Activated effector memory CD4-positive, alpha-beta T cell treated with anti-CD3 and anti-CD28 coated beads, Interleukin-2, amount 50 U/mL, for 16 hours (primary cell): ENCODE measurements at regions not wholly inside any gene's neighbourhood (a gene's known extent, or its start where the extent isn't known, plus 50 kb on each side); places are given as distances from the start of the nearest gene placed in this dataset.

Experiments
- DNase-seq: peaks from one replicate; pipeline ENCODE4 v3.0.0-alpha.2; 2020

DNA sequence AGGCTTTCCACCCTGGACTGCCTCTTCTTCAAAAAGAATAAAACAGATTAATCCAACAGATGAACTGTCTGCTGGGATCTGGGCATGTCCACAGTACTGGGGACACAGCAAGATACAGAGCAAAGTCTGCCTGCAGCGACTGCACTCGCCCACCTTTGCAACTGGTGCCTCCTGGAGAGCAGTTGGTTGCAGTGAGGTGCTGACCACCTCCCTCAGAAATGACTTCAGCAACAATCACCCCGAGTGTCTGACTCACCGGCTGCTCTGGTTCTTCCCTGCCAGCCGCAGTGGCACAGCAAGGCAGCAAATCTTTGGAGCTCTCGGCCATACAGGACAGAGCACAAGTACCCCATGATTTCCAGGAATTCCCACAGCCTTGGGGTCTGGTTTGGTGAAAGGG is 179.7 kb downstream of the ANAPC1 start:
- no peak for DNase-seq

DNA sequence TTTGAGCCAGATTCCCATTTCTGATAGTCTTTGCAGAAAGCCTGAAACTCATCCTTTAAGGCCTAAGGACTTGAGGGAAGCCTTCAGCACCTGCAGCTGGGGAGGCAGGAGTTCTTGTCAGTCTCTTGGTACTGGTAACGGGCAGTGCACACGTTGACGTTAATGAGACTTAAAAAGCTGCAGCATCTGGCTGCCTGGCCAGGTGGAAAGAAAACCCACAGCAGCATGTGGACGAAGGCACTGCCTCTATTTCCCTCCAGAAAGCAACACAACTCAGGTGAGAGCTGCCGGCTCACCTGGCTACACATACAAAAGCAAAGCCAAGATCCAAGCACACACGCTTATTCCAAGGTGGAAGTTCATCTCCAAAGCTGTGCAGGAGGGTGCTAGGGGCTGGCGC is 178.8 kb downstream of the ANAPC1 start:
- no peak for DNase-seq

DNA sequence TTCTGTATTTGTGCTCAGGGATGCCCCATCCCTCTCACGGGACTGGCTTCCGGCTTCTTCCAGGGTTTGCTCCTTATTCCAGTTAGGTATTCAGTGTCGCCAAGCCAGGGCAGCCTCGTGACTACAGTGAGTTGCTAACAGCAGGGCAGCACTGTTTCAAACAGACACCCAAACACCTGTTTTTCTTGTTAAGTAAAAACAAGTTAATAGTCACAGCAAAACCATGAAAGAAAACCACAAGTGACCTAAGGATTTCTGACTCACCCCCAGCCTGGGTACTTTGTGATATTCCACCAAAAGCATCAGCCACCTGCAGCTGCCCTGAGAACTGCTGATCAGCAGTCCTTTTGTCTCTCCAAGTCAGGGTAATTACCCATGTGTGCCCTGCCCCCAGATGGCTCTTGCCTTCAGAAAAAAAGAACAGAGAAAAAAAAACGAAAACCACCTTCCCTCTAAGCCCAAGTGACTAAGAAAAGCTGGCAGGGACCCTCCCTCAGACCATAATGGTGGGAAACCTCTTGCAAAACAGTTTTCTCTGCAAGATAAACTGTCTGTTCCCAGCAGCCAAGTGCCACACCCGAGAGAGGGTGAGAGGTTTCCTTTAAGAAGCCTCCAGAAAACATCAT is 178.2 kb downstream of the ANAPC1 start:
- DNase-seq: peak; percentile 77

DNA sequence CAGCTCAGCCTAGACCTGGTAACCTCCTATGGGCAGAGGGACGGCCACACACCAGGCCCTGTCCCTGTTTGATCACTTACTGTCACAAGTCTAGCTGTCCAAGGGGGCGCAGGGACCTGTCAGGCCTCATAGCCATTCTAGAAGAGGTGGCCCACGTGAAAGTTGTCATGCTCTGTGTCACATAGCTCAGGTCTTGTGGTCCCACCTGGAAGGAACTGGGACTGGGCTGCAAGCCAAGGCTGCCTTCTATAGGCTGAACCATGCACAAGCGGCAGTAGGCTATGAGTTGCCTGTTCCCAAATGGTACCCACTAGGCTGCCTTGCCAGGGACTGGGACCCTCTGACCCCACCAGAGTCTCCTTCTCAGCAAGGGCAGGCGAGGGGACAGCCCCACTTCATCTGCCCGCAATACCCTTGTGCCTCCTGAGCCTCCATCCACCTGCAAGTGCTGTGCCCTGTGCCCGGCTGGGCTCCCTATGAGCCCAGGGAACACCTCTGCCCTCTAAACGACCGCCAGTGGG is 177.5 kb downstream of the ANAPC1 start:
- DNase-seq: no peak

DNA sequence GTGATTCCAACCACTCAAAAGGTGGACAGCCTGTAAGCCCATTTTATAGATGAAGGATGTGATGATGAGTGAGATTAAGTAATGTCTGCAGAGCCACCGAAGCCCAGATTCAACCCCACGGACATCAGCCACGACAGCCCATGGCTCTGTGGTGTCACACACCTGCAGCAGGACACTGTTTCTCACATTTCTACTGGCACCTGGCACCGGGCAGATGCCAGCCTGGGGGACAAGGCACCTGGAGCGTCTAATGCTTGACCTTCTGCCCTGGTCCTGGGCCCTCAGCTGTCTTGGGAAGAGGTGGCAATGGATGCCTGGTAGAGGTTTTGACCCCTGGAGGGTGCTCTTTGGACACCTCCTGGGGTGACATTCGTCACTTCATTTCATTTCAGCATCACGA is 176.3 kb downstream of the ANAPC1 start:
- no peak for DNase-seq

DNA sequence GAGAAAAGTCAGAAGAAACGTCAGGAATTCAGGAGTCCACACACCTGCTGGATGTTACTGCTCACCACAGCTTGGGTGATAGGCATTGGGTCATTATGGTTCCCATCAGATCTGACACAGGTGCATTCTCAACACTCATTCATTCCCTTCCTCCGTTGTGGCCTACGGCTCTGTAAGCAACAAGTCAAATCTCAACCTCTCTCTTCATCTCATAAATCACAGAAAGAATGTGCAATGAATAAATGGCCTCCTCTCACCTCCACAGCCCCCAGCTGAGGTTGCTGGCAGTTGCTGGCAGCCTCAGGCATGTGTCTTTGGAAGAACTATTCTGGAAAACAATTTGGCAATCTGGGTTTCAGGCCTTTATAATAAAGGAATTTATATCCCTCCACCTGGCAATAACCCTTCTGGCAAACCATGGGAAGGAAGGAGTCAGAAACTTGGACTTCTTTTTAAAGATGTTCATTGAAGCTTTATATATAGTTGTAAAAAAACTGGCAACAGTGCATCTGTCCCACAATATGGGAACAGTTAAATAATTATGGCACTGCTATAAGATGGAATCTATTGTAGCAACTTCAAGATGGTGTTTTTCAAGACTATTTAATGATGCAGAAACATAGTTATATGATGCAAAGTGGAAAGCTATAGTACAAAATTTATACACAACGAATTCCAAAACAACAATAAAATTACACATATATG is 175.4 kb downstream of the ANAPC1 start:
- DNase-seq: no peak

DNA sequence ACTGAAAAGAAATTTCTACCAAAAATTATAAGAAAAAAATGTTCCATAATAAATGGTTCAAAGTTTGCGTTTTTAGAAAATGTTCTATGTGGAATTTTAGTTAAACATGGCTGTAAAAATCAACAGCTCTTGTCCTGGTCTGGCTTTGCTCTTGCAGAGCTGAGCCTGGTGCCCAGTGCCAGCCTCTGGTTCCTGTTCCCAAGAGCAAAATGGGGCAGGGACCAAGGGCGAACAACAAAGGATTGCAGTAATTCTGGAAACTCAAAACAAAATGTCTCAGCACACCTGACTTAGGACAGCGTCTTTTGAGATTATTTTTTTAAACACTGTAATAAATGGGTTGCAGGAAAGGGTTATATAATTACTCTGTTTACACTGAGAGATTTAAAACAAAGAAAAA is 174.7 kb downstream of the ANAPC1 start:
- DNase-seq: no peak

DNA sequence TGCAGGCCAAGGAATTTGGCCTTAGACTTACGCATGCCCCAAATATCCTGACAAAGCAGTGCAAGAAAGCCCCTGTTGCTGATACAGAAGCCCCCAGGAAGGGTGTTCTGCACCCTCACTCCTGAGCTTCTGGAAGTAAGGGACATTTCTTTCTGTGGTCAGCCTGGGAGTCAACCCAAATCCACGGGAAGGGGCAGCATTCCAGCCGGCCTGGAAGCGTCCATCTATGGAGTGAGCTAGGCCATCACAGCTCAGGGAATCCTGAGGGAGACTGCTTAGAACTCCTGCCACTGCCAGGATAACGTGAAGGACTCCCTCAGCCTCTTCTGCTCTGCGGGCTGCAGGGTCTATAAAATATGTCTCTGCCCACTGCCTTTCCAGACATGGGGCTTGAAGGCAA is 173.9 kb downstream of the ANAPC1 start:
- DNase-seq: no peak

DNA sequence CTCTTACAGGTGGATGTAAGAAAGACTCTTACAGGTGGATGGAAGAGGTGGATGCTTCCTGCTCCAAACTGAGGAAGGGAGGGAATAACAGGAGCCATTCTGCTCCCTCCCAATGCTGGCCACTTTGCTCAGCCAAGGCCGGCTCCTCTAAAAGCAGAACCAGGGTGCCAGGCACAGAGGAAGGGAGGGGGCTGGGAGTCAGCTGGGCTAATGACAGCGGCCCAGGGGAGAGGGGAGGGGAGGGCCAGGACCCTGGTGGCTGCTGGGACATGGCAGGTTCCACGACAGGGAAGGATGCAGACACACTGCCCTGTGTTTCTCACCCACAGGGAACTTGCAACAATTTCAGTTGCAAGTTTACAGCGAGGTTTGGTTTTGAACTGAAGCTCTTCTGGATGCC is 173.4 kb downstream of the ANAPC1 start:
- DNase-seq: no peak

DNA sequence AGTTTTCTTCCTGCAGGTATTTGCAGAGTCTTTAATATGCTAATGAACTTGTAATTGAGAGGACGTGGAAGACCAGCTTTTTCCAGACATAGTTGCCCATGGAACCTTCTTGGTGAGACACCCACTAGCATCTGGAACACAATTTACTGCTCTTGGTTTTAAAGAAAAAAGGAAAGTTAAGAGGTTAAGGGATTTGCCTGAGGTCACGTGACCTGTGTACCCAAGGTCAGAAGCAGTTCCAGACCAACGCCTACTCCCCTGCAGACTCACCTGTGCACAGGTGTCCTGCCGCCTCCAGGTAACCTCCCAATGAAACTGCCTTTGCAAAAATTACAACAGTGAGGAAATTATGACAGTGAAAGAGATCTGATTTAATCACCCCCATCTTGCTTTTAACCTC is 172.7 kb downstream of the ANAPC1 start:
- no peak for DNase-seq

DNA sequence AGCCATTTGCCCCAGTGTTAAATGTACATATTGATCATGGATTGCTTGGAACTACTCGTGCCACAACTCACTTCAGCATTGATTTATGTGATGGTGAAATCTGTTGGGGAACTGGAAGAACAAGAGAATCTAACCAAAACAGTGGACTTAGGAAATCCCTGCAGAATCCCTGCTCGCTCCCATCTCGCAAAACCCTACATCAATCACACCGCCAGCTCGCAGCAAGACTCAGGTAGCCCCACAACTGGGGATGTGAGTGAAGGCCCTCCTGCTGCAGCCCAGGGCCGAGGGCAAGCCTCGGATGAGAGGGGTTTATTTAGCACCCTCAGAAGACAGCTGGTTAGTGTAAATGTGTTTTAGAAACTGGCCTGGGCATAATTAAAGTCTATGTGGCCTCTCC is 171.6 kb downstream of the ANAPC1 start:
- no peak for DNase-seq

DNA sequence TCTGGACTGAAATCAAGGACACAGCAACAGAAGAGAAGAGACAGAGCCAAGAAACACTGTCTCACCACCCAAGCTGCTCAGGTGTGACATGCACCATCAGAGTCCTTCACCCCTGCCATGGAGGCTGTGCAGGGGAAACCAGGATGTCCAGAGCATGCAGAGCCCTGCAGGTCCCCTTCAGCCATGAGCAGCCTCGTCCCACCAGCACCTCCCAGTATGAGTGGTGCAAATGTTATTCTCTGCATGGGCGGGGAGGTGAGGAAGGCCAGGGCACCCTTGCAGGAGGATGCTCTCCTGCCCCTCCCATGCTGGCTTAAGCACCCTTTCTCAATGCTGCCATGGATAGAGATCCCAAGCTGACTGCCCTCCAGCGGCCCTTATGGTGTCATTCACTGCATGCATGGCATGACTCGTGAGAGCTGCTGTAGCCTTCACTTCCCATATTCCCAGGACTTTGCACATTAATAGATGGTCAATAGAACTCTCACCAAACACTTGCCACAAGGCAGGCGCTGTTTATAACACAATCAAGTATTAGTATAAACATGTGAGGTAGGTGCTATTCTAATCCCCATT is 171.0 kb downstream of the ANAPC1 start:
- no peak for DNase-seq

DNA sequence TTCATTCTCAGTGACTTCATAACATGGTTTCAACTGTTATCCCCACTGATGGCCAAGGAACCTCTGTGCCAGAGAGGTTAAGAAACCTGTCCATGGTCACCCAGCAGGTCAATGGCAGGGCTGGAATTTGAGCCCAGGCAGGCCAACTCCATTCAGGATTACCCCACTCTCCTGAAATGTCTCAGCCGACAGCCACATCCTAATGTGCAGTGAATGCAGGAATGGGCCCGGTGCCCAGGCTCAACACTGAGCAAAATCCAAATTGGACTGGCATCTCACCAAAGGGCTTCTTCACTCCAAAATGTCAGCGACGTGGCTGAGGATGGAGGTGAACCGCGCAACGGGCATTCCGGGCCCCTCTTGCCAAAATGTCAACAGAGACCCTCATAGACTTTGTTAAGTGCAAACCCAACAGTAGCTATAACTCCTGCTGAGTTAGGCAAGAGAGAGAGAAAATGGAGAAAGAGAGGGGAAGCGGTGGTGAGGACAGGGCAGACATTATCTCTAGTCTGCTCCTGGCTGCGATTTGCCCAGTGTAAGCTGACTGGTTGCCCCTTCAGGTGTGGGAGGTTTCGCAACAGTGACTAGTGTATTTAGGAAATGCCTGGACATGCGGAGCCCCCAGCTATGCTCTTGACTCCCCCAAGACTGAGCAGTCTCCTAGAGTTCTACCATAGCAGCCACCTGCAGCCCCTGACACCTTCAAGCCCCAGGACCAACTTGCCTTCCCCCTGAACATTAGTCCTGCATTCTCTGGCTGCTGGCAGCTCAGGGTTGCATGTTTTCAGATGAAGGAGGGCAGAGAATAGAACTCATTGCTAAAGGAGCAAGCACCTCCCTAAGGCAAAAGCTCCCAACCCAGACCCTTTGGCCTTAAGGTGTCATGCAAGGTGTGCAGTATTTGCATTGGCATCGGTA is 167.7 kb downstream of the ANAPC1 start:
- DNase-seq: no peak

DNA sequence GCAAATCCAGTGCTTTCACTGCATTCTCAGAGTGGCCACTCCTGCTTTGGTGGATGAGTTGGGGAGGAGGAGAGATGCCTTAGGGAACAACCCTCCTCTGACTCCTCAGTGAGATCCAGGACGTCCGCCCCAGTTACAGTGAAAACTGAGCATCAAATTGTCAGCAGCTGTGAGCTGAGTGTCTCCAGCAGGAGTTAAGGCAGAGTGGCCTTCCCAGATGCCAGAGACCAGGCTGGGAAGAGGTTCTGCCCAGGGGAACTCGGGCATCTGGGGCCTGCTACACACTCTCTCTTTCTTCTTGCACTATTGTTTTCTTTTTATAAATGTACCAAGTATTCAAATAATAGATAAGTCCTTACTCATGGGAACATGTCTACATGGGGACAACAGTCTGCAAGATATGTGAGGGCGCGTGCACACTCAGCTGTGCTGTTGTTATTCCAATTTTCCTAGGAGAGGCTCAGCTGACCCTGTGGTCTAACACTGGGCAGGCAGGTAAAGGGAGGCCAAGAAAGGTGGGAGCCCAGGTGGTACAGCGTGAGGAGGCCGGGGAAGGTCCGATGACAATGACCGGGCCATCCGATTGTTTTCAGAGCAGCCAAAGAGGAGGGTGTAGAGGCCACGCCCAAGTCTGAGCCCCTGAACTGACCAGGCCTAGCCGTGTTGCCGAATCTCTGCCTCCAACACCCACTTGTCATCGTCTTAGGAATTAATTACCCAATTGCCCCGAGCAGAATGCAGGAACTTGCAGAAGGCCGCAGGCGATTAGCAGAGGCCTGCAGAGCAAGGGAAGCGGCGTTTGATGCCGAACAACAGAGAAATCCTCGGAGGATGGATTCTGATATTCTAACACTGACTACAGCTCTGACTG is 166.9 kb downstream of the ANAPC1 start:
- DNase-seq: no peak
